H9 (cell line): ENCODE measurements at regions not wholly inside any gene's neighbourhood (a gene's known extent, or its start where the extent isn't known, plus 50 kb on each side); places are given as distances from the start of the nearest gene placed in this dataset.

Source experiments
- DNase-seq: peaks from one replicate; pipeline ENCODE4 v3.0.0-alpha.2; 2017
- H2AFZ ChIP-seq: one replicate; pipeline ENCODE4 v1.6.1; 2013; ENCODE audit warnings: mild to moderate bottlenecking, low read length, control low read depth, moderate library complexity
- H2AK5ac ChIP-seq: 2 replicates; pipeline ENCODE4 v1.6.1; 2013; ENCODE audit warnings: low read length, control low read depth, mixed read lengths; ENCODE audit not compliant: insufficient read length
- H2BK120ac ChIP-seq: one replicate; pipeline ENCODE4 v1.6.1; 2013; ENCODE audit warnings: low read depth, mild to moderate bottlenecking, low read length, control low read depth, inconsistent platforms; ENCODE audit not compliant: poor library complexity, severe bottlenecking
- H2BK12ac ChIP-seq: 2 replicates; pipeline ENCODE4 v1.6.1; 2013; ENCODE audit warnings: low read length, control low read depth, mixed read lengths, low read depth; ENCODE audit not compliant: insufficient read length
- H2BK15ac ChIP-seq: 2 replicates; pipeline ENCODE4 v1.6.1; 2013; ENCODE audit warnings: low read depth, low read length, control low read depth
- H2BK20ac ChIP-seq: one replicate; pipeline ENCODE4 v1.6.1; 2013; ENCODE audit warnings: low read depth, mild to moderate bottlenecking, low read length, control low read depth, inconsistent platforms; ENCODE audit not compliant: poor library complexity, severe bottlenecking
- H2BK5ac ChIP-seq: 2 replicates; pipeline ENCODE4 v1.6.1; 2013; ENCODE audit warnings: low read length, control low read depth, mixed read lengths; ENCODE audit not compliant: insufficient read length
- H3K14ac ChIP-seq: 2 replicates; pipeline ENCODE4 v1.6.1; 2013; ENCODE audit warnings: low read length, control low read depth; ENCODE audit not compliant: insufficient read depth
- H3K18ac ChIP-seq: 2 replicates; pipeline ENCODE4 v1.6.1; 2013; ENCODE audit warnings: low read depth, mild to moderate bottlenecking, mixed read lengths, low read length, control low read depth; ENCODE audit not compliant: insufficient read length
- H3K23ac ChIP-seq: 2 replicates; pipeline ENCODE4 v1.6.1; 2013; ENCODE audit warnings: low read length, control low read depth, mixed read lengths, low read depth; ENCODE audit not compliant: insufficient read length
- H3K23me2 ChIP-seq: 2 replicates; pipeline ENCODE4 v1.6.1; 2013; ENCODE audit warnings: low read depth, mild to moderate bottlenecking, mixed read lengths, low read length, control low read depth; ENCODE audit not compliant: insufficient read length, poor library complexity, severe bottlenecking
- H3K27ac ChIP-seq: 2 replicates; pipeline ENCODE4 v1.5.1; 2013; ENCODE audit warnings: low read length, control low read depth, mixed read lengths, low read depth; ENCODE audit not compliant: insufficient read length
- H3K27me3 ChIP-seq: 2 replicates; pipeline ENCODE4 v1.6.1; 2013; ENCODE audit warnings: low read length, control low read depth, inconsistent platforms; ENCODE audit not compliant: insufficient read depth
- H3K4ac ChIP-seq: 2 replicates; pipeline ENCODE4 v1.6.1; 2013; ENCODE audit warnings: low read depth, mild to moderate bottlenecking, control low read depth, inconsistent platforms, low read length, moderate library complexity
- H3K4me1 ChIP-seq: 2 replicates; pipeline ENCODE4 v1.6.1; 2013; ENCODE audit warnings: low read length, control low read depth, inconsistent platforms; ENCODE audit not compliant: insufficient read depth
- H3K4me2 ChIP-seq: 2 replicates; pipeline ENCODE4 v1.6.1; 2013; ENCODE audit warnings: low read length, control low read depth, mixed read lengths; ENCODE audit not compliant: insufficient read length, insufficient read depth
- H3K56ac ChIP-seq: 2 replicates; pipeline ENCODE4 v1.6.1; 2013; ENCODE audit warnings: low read depth, mild to moderate bottlenecking, mixed read lengths, low read length, control low read depth; ENCODE audit not compliant: insufficient read length
- H3K79me1 ChIP-seq: 2 replicates; pipeline ENCODE4 v1.6.1; 2013; ENCODE audit warnings: low read depth, mild to moderate bottlenecking, moderate library complexity, low read length, control low read depth, inconsistent platforms; ENCODE audit not compliant: insufficient read depth, poor library complexity, severe bottlenecking
- H3K79me2 ChIP-seq: 2 replicates; pipeline ENCODE4 v1.6.1; 2013; ENCODE audit warnings: low read length, control low read depth, inconsistent platforms; ENCODE audit not compliant: insufficient read depth
- H3K9ac ChIP-seq: 2 replicates; pipeline ENCODE4 v1.6.1; 2013; ENCODE audit warnings: low read length, control low read depth, mixed read lengths; ENCODE audit not compliant: insufficient read length; ENCODE audit errors: extremely low read depth
- H3K9me3 ChIP-seq: one replicate; pipeline ENCODE4 v1.6.1; 2013; ENCODE audit warnings: low read depth, low read length, inconsistent platforms; ENCODE audit not compliant: control insufficient read depth
- H3T11ph ChIP-seq: one replicate; pipeline ENCODE4 v1.6.1; 2013; ENCODE audit warnings: mild to moderate bottlenecking, low read length, control low read depth, inconsistent platforms
- H4K20me1 ChIP-seq: one replicate; pipeline ENCODE4 v1.6.1; 2013; ENCODE audit not compliant: control insufficient read depth, insufficient read length, insufficient read depth
- H4K5ac ChIP-seq: 2 replicates; pipeline ENCODE4 v1.6.1; 2013; ENCODE audit warnings: low read depth, mild to moderate bottlenecking, mixed read lengths, low read length, control low read depth; ENCODE audit not compliant: insufficient read length
- H4K8ac ChIP-seq: replicated peaks from 2 replicates; pipeline ENCODE4 v1.6.1; 2013; ENCODE audit warnings: low read length, control low read depth, mixed read lengths, low read depth; ENCODE audit not compliant: insufficient read length
- H4K91ac ChIP-seq: 2 replicates; pipeline ENCODE4 v1.6.1; 2013; ENCODE audit warnings: low read depth, mild to moderate bottlenecking, moderate library complexity, mixed read lengths, low read length, control low read depth; ENCODE audit not compliant: insufficient read length
- H3K27ac Mint-ChIP-seq, 3 experiments: 2 replicates in 2 of 3; 3 replicates in 1 of 3; pipeline ENCODE4 v1.8.0; 2020 to 2021; ENCODE audit warnings: mixed read lengths in 3 of 3, mild to moderate bottlenecking in 1 of 3, moderate library complexity in 1 of 3
- H3K27me3 Mint-ChIP-seq: 2 replicates; pipeline ENCODE4 v1.8.0; 2021; ENCODE audit warnings: low read depth, mild to moderate bottlenecking, moderate library complexity, mixed read lengths
- H3K36me3 Mint-ChIP-seq, 3 experiments: 2 replicates in 2 of 3; 3 replicates in 1 of 3; pipeline ENCODE4 v1.8.0; 2020 to 2021; ENCODE audit warnings: low read depth in 3 of 3, mixed read lengths in 3 of 3; ENCODE audit not compliant: insufficient read depth in 1 of 3
- H3K4me1 Mint-ChIP-seq, 2 experiments: 2 replicates each; pipeline ENCODE4 v1.8.0; 2020; ENCODE audit warnings: mixed read lengths in 2 of 2
- H3K4me3 Mint-ChIP-seq, 2 experiments: 2 replicates in 1 of 2; 3 replicates in 1 of 2; pipeline ENCODE4 v1.8.0; 2020 to 2021; ENCODE audit warnings: mild to moderate bottlenecking in 2 of 2, mixed read lengths in 2 of 2, moderate library complexity in 1 of 2
- H3K9me3 Mint-ChIP-seq, 2 experiments: 2 replicates in 1 of 2; 3 replicates in 1 of 2; pipeline ENCODE4 v1.8.0; 2020; ENCODE audit warnings: mild to moderate bottlenecking in 2 of 2, mixed read lengths in 2 of 2, moderate library complexity in 1 of 2
- WGBS: extraction: QIAGEN DNeasy Blood & Tissue Kit; methylation state at CpG from one replicate; pipeline ENCODE4 v1.1.7; 2013; ENCODE audit warnings: missing lambda C conversion rate, low lambda C conversion rate, mixed read lengths; ENCODE audit not compliant: insufficient read length; ENCODE audit errors: extremely low coverage; 5-methylcytosine and 5-hydroxymethylcytosine counted together
- TF ChIP-seq, protein P1 (sequence below): fragments of 200-600 bp; sonication (generic); conservative IDR thresholded peaks from 3 replicates; pipeline ENCODE4 v1.8.0; 2021; ENCODE audit warnings: antibody characterized with exemption, mild to moderate bottlenecking

DNA sequence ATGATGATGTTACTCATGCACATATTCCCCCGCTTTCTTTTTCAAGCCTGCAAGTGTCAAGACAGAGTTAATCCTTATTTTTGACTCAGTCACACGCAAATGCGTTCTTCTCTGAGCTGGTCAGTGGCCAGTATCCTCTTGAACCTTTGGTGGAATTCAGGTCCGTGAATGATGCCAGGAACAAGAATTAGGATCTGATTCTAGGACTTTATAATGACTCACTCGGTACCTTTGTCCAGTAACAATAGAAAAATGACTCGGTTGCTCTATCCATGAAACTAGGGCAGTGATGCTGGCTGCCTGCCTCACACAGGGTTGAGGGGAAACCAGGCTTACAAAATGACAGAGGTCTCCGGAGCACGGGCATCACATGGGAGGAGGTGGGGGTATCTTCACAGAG, 185.8 kb upstream of the NUDT4 start:
- WGBS = no CpG with 5 or more reads among the region's 8 CpGs
- H3K79me1 ChIP-seq = no peaks in the 10 kb centered on the region
- no peak overlapping the region for H3K4ac ChIP-seq
- no peak overlapping the region for H2AK5ac ChIP-seq
- H3K23me2 ChIP-seq = no peaks in the 10 kb centered on the region
- H3K23ac ChIP-seq = no peak overlapping the region
- no peak overlapping the region for H2BK120ac ChIP-seq
- no peaks in the 10 kb centered on the region for H4K20me1 ChIP-seq
- Mint-ChIP-seq H3K36me3 (0 out of 7 replicates have a peak, but pooled peaks cover 0 to 7% (median 2%) of the 10 kb centered on the region in 3 experiments), H3K4me1 (peaks cover 0 to 4% of the 10 kb centered on the region in 2 experiments; a peak in 1 of 4 replicates), H3K4me3 (no peak overlapping the region), H3K27me3 (no peaks in the 10 kb centered on the region; the same call in 1 of the 2 replicates), H3K27ac (peak overlapping the region in 1 of 3 experiments; percentile 68; a peak in 1 of 7 replicates), H3K9me3 (peaks cover 0 to 3% of the 10 kb centered on the region in 2 experiments; a peak in 3 of 5 replicates)
- H3K9ac ChIP-seq = no peak overlapping the region
- H4K5ac ChIP-seq = no peak overlapping the region
- no peak overlapping the region for H3K27ac ChIP-seq
- no peaks in the 10 kb centered on the region for H3K79me2 ChIP-seq
- H3K4me1 ChIP-seq = no peaks in the 10 kb centered on the region
- no peak overlapping the region for H3K56ac ChIP-seq
- no peak overlapping the region for H2BK5ac ChIP-seq
- TF ChIP-seq, protein P1, sequence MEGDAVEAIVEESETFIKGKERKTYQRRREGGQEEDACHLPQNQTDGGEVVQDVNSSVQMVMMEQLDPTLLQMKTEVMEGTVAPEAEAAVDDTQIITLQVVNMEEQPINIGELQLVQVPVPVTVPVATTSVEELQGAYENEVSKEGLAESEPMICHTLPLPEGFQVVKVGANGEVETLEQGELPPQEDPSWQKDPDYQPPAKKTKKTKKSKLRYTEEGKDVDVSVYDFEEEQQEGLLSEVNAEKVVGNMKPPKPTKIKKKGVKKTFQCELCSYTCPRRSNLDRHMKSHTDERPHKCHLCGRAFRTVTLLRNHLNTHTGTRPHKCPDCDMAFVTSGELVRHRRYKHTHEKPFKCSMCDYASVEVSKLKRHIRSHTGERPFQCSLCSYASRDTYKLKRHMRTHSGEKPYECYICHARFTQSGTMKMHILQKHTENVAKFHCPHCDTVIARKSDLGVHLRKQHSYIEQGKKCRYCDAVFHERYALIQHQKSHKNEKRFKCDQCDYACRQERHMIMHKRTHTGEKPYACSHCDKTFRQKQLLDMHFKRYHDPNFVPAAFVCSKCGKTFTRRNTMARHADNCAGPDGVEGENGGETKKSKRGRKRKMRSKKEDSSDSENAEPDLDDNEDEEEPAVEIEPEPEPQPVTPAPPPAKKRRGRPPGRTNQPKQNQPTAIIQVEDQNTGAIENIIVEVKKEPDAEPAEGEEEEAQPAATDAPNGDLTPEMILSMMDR = no peak
- H3K9me3 ChIP-seq = no peaks in the 10 kb centered on the region
- no peak for DNase-seq
- no peak overlapping the region for H2BK20ac ChIP-seq
- H3T11ph ChIP-seq = no peak overlapping the region
- no peak overlapping the region for H3K4me2 ChIP-seq
- no peak overlapping the region for H2AFZ ChIP-seq
- H2BK12ac ChIP-seq = no peak overlapping the region
- H2BK15ac ChIP-seq = no peak overlapping the region
- H3K14ac ChIP-seq = no peak overlapping the region
- no peaks in the 10 kb centered on the region for H3K27me3 ChIP-seq
- no peak overlapping the region for H3K18ac ChIP-seq
- H4K91ac ChIP-seq = no peak overlapping the region
- no peak overlapping the region for H4K8ac ChIP-seq
